ENCODE measurements at regions not wholly inside any gene's neighbourhood (a gene's known extent, or its start where the extent isn't known, plus 50 kb on each side); places are given as distances from the start of the nearest gene placed in this dataset.

DNA sequence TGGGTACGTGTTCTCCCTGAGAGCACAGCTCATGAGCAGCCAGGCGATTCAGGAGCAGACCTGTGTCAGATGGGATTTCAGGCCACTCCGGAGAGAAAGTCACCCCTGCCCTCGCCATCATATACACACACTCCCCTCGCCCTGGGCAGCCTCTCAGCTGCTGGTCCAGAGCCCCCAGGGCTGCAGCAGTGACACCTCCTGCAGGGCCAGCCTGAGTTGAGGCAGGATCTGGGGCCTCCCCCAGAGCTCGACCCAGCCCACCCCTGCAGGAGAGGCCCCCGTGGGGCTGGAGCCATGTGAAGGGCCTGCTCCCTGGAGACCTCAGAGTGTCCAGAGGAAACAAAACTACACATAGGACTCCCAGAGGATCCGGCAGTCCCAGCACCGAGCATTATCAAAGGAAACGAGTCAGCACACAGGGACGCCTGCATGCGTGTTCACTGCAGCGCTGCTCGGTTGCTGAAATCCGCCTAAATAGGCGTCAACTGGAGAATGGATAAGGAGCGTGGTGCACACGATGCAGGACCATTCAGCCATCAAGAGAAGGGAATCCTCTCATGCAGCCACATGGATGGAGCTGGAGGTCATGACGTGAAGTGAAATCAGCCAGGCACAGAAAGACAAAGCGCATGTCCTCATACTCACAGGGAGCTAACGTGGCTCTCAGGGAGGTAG lies 104.0 kb downstream of the TNFAIP2 start:
- TF ChIP-seq EZH2 (IDR thresholded peaks at IDR 0.05; ENCODE audit: low read length, unreplicated experiment) (no peak), EZH2phosphoT487 (IDR thresholded peaks at IDR 0.05; ENCODE audit: borderline replicate concordance, low read length) (no peak)
- TF ChIP-seq, protein P1, sequence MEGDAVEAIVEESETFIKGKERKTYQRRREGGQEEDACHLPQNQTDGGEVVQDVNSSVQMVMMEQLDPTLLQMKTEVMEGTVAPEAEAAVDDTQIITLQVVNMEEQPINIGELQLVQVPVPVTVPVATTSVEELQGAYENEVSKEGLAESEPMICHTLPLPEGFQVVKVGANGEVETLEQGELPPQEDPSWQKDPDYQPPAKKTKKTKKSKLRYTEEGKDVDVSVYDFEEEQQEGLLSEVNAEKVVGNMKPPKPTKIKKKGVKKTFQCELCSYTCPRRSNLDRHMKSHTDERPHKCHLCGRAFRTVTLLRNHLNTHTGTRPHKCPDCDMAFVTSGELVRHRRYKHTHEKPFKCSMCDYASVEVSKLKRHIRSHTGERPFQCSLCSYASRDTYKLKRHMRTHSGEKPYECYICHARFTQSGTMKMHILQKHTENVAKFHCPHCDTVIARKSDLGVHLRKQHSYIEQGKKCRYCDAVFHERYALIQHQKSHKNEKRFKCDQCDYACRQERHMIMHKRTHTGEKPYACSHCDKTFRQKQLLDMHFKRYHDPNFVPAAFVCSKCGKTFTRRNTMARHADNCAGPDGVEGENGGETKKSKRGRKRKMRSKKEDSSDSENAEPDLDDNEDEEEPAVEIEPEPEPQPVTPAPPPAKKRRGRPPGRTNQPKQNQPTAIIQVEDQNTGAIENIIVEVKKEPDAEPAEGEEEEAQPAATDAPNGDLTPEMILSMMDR (conservative IDR thresholded peaks at IDR 0.05; ENCODE audit: low read depth, low read length) = no peak

Data from PC-3 (cell line).